GM23248 (cell line): ENCODE measurements at regions not wholly inside any gene's neighbourhood (a gene's known extent, or its start where the extent isn't known, plus 50 kb on each side); places are given as distances from the start of the nearest gene placed in this dataset.

Experiments
- EZH2 ChIP-seq: fragments of 200-600 bp; sonication (generic); IDR thresholded peaks from 2 replicates; pipeline ENCODE4 v1.6.1; 2018; ENCODE audit warnings: antibody characterized with exemption, mild to moderate bottlenecking; ENCODE audit not compliant: insufficient read depth, poor library complexity, severe bottlenecking
- EZH2phosphoT487 ChIP-seq: fragments of 200-600 bp; sonication (generic); IDR thresholded peaks from 2 replicates; pipeline ENCODE4 v1.6.1; 2018; ENCODE audit warnings: antibody characterized with exemption, moderate library complexity, mild to moderate bottlenecking, low read depth; ENCODE audit not compliant: insufficient read depth

- TF ChIP-seq EZH2 = no peak
- no peak for TF ChIP-seq EZH2phosphoT487
Observed at GRCh38 chr3:116553355-116553754, 108.1 kb upstream of the LSAMP start.
